HG02870 (cell line): ENCODE measurements at regions not wholly inside any gene's neighbourhood (a gene's known extent, or its start where the extent isn't known, plus 50 kb on each side); places are given as distances from the start of the nearest gene placed in this dataset.
"Not testable (repeated sequence)": the region's sequence is repeated elsewhere in the genome, so short reads cannot be mapped to it uniquely, and the experiment has no call there.

Experiments
- ATAC-seq: cut with Tn5 transposase; IDR thresholded peaks from one replicate; pipeline ENCODE4 v1.9.1; 2021; ENCODE audit warnings: mild to moderate bottlenecking, moderate library complexity; ENCODE audit not compliant: unreplicated experiment

DNA sequence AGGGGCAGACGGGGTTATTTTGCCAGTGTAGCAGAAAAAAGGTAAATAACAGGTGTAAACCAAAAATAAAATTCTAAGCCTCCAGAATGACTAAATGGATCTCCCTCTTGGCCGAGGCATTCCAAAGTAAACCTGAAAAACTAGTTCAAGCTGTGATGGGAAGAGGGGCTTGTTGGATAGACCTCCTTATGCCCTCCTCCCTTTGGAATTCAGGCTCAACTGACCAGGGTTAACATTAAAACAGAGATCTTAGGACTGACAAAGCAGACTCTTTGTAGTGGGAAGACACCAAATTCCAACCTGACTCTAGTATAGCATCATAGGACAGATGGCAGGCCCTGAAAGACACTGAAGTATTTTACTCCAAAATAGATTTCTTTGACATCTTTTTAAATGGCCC is 113.8 kb upstream of the ITGB1 start:
- ATAC-seq: no peak

DNA sequence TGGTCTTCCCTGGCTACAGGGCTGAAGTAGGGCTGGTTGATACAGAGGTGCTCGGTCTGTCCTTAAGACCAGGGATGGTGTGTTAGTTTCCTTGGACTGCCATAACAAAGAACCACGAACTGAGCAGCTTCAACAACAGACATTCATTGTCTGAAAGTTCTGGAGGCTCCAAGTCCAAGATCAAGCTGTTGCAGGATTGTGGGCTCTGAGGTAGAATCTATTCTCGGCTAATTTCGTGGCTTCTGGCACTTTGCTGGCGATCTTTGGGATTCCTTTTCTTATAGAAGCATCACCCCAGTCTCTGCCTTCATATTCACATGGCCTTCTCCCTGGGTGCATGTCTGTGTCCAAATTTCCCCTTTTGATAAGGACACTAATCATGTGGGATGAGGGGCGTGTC is 112.1 kb upstream of the ITGB1 start:
- no peak for ATAC-seq

DNA sequence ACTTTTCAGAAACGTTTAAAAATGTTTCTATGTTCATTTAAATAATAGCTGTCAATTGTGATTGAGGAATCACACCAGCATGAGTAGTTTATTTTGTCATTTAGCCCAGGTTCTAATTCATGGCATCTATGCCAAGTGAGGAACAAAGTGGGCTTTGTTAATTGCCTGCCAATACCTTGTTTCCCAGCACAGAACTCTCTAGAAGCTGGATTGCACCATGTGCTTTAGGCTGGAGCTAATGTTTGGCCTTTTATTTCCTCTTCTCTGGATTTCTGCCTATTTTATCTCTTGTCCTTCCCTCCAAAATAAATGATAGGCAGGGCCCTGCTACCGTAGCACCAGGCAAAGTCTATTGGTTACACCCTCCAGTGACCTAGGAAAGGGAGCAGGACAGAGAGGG is 109.9 kb upstream of the ITGB1 start:
- ATAC-seq: no peak

DNA sequence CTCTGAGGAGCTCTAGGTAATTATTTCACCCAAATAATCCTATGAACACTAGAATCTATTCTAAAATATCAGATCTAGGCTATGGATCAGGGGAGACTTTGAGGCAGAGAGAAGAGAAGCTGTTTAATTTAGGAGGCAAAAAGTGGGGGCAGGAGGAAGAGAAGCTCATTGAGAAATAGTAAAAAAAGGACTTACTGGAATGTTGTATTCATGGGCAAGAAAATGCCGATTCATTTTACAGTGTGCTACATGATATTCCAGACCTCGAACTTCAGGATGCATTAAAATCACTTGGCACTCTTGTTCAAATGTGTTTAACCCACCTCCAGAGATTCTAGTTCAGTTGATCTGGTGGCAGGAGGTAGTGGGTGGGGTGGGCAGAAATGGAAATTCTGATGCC is 109.5 kb upstream of the ITGB1 start:
- ATAC-seq: no peak

DNA sequence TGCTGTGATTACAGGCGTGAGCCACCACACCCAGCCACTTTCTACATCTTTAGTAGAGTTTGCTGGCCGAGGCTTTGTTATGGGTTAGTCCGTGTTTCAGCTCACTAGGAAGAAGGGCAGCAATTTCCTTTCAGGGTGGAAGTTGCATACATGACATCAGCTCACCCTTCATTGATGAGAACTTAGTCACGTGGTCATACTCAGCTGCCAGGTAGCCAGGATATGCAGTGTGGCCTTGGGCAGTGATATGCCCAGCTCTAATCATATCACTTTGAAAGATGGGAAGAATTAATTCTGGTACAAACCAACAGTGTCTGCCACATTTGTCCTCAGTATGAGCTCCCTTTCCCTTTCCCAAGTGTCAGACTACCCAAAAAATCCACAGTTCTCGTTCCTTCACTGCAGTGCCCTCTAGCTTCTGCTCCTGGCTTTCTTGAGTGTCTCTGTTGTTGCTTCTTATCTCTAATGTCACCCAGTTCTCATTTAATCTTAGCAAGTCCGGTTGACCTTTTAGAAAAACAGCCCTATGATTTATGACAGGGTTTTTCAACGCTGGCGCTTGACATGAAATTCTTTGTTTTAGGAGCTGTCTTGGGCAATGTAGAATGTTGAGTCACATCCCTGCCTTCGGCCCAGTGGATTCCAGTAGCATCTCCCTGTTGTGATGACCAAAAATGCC is 108.7 kb upstream of the ITGB1 start:
- no peak for ATAC-seq

DNA sequence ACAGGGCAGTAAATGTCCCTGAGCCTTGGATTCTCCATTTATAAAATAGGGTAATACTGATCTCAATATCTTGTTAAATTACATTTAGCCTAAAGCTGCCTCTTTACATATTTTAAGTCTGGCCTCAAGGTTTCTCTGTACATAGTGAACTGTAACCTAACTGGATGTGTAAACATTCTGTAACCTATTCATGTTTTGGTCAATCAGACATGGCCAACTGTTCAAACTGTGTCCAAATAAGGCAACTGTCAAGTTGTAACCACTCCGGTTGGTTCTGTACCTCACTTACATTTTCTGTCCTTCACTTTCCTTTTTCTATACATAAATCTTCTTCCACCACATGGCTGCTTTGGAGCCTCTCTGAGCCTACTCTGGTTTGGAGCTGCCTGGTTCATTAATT is 107.1 kb upstream of the ITGB1 start:
- no peak for ATAC-seq

DNA sequence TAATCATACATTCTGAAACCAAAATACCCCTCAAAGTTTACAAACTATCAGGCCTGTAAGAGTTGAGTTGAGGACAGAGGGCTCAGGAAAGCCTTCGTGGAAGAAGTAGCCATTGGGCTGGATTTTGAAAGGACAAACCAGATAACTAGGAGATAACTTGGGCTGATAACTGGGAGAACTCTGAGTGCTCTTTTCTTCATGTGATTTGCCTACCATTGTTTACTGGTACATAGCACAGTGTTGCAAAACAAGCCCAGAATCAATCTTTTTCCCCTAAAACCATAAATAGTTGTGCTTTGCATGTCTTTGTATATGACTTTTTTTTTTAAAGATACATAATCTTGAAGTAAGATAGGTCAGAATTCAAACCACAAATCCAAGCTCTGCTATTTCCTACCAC is 106.7 kb upstream of the ITGB1 start:
- no peak for ATAC-seq

DNA sequence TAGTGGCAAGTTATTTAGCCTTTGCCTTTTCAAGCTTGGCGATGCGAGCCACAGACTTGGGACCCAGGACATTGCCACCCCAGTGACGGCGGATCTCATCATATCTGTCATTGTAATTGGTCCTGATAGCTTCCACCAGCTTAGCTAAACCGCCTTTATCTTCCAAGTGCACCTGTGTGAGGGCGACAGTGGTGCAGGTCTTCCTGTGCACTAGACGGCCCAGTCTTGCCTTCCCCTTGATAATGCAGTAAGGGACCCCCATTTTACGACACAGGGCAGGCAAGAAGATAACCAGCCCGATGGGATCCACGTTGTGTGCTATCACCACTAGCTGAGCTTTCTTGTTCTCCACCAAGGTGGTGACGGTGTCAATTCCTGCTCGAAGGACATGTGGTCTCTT is 99.6 kb upstream of the ITGB1 start:
- ATAC-seq: no peak

DNA sequence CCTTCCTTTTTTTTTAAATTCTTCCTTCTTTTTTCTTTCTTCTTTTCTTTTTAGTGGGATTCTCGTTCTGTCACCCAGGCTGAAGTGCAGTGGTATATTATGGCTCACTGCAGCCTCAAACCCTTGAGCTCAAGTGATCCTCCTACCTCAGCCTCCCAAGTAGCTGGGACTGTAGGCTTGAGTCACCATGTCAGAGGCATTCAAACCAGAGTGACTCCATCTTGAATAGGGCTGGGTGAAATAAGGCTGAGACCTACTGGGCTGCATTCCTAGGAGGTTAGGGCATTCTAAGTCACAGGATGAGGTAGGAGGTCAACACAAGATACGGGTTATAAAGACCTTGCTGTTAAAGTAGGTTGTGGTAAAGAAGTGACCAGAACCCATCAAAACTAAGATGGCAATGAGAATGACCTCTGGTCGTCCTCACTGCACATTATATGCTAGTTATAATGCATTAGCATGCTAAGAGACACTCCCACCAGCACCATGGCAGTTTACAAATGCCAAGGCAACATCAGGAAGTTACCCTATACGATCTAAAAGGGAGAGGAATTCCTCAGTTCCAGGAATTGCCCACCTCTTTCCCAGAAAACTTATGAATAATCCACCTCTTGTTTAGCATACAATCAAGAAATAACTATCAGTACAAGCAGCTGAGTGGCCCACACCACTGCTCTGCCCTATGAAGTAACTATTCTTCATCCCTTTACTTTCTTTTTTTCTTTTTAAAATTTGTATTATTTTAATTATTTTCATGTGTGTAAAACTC is 99.0 kb upstream of the ITGB1 start:
- ATAC-seq: no peak

DNA sequence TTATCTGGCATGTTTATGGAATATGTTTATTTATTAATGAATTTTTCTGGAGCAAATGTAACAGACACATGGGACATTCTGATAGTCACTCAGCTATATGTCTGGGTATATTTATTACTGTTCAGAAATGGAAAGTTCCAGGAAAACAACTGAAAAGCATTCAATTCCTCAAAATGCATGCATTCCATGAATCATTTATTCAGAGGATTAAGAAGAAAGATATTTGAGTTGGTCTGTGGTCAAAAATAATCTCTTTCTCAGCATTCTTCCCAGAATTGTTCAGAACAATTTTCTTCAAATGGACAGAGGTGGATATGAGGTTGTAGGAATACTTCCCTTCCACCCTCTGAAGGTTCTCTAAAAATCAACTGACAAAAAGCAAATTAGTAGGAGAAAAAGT is 97.6 kb upstream of the ITGB1 start:
- ATAC-seq: no peak

DNA sequence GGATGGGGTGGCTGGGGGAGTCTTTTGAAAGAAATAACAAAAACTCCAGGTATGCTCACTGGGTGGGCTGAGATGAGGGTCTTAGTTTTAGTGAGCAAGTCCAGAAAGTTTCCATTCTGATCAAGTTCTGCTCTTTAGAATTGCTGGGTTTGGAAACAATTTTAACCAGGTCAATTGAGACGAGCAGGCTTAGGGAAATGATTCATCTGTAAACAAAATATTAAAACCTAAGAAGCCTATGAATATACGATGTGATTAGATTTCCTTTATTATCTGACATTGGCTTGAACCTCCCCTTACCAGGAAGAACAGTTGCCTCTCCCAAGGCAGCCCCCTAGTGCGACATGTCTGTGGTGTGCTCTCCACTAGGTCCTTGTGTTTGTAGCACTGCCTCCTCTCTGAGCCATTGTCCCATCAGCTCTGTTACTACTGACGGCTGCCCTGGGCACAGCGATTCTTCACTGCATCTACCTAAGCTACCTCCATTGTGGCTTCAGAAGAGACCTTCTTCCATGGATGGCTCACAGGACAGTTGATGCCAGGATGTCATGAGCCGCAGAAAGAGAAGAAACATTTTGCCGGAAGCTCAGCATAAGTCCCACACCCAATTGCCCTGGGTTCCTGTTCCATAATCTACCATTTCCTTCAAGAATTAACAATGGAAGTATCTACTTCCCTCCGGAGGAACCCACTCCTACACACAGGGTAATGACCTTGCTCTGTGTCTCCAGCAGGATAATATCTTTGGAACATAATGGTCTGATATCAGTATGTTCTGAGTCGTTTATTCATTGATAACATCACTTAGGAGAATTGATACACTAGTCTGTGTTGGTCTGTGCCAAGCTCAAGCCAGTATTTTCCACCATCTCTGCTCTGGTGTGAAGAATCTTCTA is 95.1 kb upstream of the ITGB1 start:
- no peak for ATAC-seq

DNA sequence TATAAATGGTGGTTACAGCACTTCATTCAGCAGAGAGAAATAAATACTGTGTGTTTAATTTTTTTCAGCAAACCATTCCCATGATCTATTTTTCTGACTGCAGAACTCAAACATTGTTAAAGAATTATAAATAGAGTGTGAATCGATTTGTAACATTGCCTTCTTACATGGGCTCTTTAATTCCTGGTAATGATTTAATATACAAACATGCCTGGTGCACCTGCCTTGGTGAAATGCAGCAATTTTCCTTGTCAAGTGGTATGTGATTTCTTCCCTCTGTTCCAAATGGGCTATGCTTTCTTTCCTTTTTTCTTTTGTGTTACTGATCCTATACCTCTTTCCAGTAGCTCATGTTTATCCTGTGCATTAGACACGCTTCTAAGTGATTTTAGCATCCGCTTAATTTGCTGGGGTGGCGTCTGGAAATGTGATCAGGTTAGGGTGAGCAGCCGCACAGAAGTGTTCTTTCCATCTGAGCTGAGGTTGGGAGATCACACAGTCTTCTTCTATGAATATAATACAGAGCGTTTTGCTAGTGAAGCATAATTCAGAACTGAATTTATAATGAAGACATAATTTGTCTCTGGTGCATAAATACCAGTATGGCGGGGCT is 94.3 kb upstream of the ITGB1 start:
- ATAC-seq: no peak

DNA sequence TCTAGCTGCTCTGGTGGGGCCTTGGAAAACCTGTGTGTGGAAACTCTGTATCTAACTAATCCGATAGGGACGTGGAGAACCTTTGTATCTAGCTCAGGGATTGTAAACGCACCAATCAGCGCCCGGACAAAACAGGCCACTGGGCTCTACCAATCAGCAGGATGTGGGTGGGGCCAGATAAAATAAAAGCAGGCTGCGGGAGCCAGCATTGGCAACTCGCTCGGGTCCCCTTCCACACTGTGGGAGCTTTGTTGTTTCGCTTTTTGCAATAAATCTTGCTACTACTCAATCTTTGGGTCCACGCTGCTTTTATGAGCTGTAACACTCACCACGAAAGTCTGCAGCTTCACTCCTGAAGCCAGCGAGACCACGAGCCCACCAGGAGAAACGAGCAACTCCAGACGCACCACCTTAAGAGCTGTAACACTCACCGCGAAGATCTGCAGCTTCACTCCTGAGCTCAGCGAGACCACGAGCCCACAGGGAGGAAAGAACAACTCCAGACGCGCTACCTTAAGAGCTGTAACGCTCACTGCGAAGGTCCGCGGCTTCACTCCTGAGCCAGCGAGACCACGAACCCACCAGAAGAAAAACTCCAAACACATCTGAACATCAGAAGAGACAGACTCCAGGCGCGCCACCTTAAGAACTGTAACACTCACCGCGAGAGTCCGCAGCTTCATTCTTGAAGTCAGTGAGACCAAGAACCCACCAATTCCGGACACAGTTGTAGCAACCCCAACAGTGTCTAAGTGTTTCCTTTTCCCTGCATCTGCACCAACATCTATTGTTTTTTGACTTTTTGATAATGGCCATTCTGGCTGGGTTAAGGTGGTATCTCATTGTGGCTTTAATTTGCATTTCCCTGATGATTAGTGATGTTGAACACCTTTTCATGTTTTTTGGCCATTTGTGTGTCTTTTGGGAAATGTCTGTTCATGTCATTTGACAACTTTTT is 92.2 kb upstream of the ITGB1 start:
- ATAC-seq: not testable (repeated sequence)

DNA sequence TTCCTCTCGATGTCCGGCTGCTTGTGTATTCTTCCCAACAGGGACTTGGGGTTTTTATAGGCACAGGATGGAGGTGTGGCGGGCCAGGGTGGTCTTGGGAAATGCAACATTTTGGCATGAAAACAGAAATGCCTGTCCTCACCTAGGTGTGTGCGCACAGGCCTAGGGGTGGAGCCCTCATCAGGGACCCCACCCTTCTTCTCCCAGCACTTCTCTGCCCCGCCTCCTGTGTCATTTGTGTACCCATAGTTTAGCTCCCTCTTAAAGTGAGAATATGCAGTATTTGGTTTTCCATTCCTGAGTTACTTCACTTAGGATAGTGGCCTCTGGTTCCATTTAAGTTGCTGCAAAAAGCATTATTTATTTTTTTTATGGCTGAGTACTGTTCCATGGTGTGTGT is 90.2 kb upstream of the ITGB1 start:
- no peak for ATAC-seq

DNA sequence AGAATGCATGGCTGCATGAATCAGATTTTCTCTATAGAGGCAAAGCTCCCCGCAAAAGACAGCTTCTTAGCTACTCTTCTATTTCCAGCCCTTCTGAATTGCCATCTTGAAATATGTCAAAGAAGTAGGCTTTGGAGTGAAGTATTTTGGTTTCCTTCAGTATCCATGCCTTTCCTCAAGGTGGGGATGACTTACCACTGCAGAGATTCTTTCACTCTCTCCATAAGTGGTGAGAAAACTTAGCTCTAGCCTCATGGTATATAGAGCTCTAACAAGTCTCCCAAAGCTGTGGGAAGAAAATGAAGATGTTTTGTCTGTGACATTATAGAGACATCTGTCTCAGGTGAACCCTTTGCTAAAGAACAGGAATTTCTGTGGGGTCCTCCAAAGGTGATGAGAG is 89.6 kb upstream of the ITGB1 start:
- no peak for ATAC-seq

DNA sequence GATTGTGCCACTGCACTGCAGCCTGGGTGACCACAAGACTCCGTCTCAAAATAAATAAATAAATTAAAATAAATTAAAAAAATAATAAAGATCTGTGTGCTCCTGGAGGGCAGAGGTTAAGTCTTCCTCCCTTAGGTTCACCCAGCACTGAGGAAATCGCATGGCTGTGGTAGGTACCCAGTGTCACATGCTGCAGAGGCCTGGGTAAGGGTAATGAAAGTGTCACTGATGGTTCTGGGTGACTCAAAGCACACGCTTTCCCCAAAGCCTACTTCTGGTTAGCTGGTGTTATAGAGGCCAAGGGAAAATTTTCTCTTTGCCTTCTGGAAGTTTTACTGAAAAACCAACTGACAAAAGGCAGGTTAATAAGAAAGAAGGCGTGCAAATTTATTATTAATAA is 88.8 kb upstream of the ITGB1 start:
- ATAC-seq: no peak

DNA sequence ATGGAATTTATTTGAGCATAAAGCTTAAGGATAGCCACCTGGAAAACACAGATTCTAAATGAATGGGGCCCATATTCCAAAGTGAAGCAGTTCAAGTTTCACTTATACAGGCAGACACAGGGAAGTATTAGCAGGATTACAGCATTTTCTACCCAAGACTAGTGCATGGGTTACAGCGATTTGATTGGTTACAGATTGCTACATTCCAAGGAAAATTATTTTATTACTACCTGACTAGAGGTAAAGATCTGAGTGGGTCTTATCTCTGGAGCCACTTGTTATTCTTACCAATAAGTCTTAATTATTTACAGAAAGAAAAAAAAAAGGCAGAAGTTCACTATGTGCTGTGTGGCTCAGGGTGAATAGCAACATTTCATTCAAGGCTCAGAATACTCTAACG is 87.4 kb upstream of the ITGB1 start:
- no peak for ATAC-seq

DNA sequence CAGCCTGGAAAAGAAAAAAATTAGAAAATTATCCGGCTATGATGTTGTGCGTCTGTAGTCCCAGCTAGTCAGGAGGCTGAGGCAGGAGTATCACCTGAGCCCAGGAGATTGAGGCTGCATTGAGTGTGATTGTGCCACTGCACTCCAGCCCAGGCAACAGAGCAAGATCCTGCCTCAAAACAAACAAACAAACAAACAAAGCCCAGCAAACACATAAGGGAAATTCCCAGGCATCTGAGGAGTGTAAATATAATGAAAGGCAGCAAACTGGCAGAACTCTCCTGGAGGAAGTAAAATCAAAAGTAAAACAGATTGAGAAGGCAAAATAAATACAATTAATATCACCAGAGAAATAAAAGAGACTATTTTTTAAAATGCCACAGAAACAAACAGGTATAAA is 84.5 kb upstream of the ITGB1 start:
- no peak for ATAC-seq

DNA sequence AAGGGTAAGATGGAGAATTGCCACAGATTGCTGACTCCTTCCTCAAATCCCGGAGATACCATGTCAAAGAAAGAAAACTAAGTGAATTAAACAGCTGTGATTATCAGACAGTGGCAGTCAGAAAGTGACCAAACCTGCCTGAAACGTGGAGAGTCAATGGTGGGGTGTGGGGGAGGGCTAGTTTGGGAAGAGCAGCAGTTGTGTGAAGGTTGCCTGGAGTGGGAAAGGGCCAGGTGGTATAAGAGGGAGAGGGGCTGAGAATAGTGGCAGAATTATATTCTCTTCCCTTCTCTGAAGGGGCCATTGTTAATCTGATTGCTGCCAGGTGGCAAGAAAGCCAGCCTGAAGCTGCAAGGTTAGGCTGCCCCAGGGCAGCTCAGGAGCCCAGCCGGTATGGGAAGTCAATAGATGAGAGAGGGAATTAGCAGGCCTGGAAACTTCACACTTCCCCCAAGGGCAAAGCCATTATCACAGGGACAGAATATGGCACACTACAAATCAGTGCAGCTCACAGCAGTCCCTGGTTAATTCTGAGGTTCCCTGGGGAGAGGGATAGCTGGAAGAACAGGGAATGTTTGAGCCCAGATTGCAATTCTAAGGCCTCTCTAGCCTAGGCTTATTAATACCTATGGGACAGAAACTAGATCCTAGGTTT is 83.9 kb upstream of the ITGB1 start:
- ATAC-seq: no peak

DNA sequence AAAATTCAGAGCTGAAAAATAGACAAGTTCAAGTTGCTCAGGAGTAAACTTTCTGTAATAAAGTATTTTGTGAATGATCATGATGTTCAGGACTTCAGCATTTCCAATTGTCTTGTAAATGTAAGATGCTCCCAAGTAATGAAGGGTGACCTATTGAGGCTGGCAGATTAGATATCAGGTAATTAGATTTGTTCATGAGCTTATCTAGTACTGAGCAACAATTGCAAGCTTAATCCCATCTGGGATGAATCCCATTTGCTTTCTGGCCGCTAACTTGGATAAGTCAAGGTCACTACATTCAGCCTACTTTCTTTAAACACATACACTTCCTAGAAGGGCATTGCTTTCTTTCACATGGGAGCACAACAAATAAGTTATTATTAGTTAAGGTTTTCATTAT is 82.4 kb upstream of the ITGB1 start:
- ATAC-seq: no peak
